Keratinocyte (primary cell): ENCODE measurements at regions not wholly inside any gene's neighbourhood (a gene's known extent, or its start where the extent isn't known, plus 50 kb on each side); places are given as distances from the start of the nearest gene placed in this dataset.

Experiments
- DNase-seq: peaks from one replicate; pipeline ENCODE4 v3.0.0-alpha.2; 2011; ENCODE audit warnings: low read depth, missing footprints, low spot score
- FAIRE-seq: peaks from 2 replicates; lab custom pipeline; 2011; peaks lifted over from hg19 to GRCh38; lab: Jason Lieb, UNC
- H2AFZ ChIP-seq: 2 replicates; pipeline ENCODE4 v1.6.0; 2012; ENCODE audit warnings: low read length, control low read depth, inconsistent platforms; ENCODE audit not compliant: control insufficient read depth
- H3K27ac ChIP-seq: 2 replicates; pipeline ENCODE4 v1.5.1; 2011; ENCODE audit warnings: low read length; ENCODE audit not compliant: control insufficient read depth, insufficient read depth
- H3K27me3 ChIP-seq: 3 replicates; pipeline ENCODE4 v1.6.0; 2011; ENCODE audit warnings: low read length; ENCODE audit not compliant: control insufficient read depth, insufficient read depth; ENCODE audit errors: extremely low read depth
- H3K36me3 ChIP-seq, 2 experiments: 2 replicates in 1 of 2; 3 replicates in 1 of 2; pipeline ENCODE4 v1.5.1; 2011; ENCODE audit warnings: low read length in 2 of 2, mild to moderate bottlenecking in 1 of 2; ENCODE audit not compliant: control insufficient read depth in 2 of 2, insufficient read depth in 2 of 2; ENCODE audit errors: extremely low read depth in 1 of 2
- H3K4me1 ChIP-seq: 3 replicates; pipeline ENCODE4 v1.5.1; 2011; ENCODE audit warnings: low read length; ENCODE audit not compliant: control insufficient read depth, insufficient read depth; ENCODE audit errors: extremely low read depth
- H3K4me2 ChIP-seq: 3 replicates; pipeline ENCODE4 v1.6.0; 2011; ENCODE audit warnings: low read depth, low read length; ENCODE audit not compliant: control insufficient read depth, insufficient read depth; ENCODE audit errors: extremely low read depth
- H3K4me3 ChIP-seq, 3 experiments: fragments of 200-600 bp in 1 of 3; sonication (generic) in 1 of 3; 2 replicates in 2 of 3; 3 replicates in 1 of 3; pipeline ENCODE4 v1.5.1; 2011 to 2016; ENCODE audit warnings: low read length in 3 of 3, mild to moderate bottlenecking in 3 of 3, control low read depth in 2 of 3, inconsistent platforms in 1 of 3, low read depth in 1 of 3, mixed read lengths in 1 of 3, mixed run types in 1 of 3, moderate library complexity in 1 of 3; ENCODE audit not compliant: control insufficient read depth in 2 of 3, insufficient read depth in 2 of 3; ENCODE audit errors: extremely low read depth in 1 of 3
- H3K79me2 ChIP-seq: 2 replicates; pipeline ENCODE4 v1.6.0; 2012; ENCODE audit warnings: low read length; ENCODE audit not compliant: control insufficient read depth, insufficient read depth
- H3K9ac ChIP-seq: 3 replicates; pipeline ENCODE4 v1.6.0; 2011; ENCODE audit warnings: low read length; ENCODE audit not compliant: control insufficient read depth, insufficient read depth; ENCODE audit errors: extremely low read depth
- H3K9me1 ChIP-seq: 3 replicates; pipeline ENCODE4 v1.6.0; 2011; ENCODE audit warnings: low read length; ENCODE audit not compliant: control insufficient read depth, insufficient read depth; ENCODE audit errors: extremely low read depth
- H3K9me3 ChIP-seq: 2 replicates; pipeline ENCODE4 v1.5.1; 2012; ENCODE audit warnings: low read depth, low read length; ENCODE audit not compliant: control insufficient read depth
- H4K20me1 ChIP-seq: 3 replicates; pipeline ENCODE4 v1.6.0; 2011; ENCODE audit warnings: low read length; ENCODE audit not compliant: control insufficient read depth, insufficient read depth; ENCODE audit errors: extremely low read depth
- CTCF ChIP-seq, 3 experiments: IDR thresholded peaks in 1 of 3; conservative IDR thresholded peaks in 1 of 3; optimal IDR thresholded peaks in 1 of 3; 2 replicates in 2 of 3; 3 replicates in 1 of 3; pipeline versions ENCODE3 to v1.5.1; 2011; ENCODE audit warnings: low read length in 3 of 3, mild to moderate bottlenecking in 3 of 3, moderate library complexity in 2 of 3, control low read depth in 1 of 3, inconsistent platforms in 1 of 3; ENCODE audit not compliant: insufficient read depth in 2 of 3; ENCODE audit errors: extremely low read depth in 1 of 3
- EZH2 ChIP-seq: IDR thresholded peaks from one replicate; pipeline ENCODE4 v1.6.1; 2012; ENCODE audit warnings: inconsistent platforms, mild to moderate bottlenecking, low read length, moderate library complexity
- dilution Hi-C: fragments of 300-500 bp; cut with MboI; formaldehyde crosslinking; loops from one replicate; pipeline ENCODE4 v1.7.0; 2020; ENCODE audit warnings: low sequenced_read_pairs; ENCODE audit not compliant: extremely low pct_ligation_motif_present

DNA sequence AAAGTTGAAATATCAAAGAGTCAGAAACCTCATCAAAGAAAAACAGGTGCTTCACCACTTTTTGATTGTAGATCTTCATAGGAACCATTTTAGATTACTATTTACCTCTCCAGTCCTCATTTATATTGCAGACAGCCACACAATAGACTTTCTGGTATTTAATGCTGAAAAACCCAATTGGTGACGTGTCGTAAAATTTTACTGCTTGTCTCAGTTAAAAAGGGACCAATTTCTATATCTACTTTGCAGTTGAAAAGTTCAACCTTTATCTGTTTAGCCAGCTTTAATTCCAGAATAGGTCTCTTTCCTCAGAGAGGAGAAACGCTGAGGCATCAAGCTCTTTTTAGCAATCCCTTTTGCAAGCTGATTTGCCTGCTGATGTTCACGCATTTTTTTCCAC lies 1722.4 kb downstream of the PLA2G4A start:
- Histone ChIP-seq H3K4me2 (no peak overlapping the region), H3K36me3 (no peaks in the 10 kb centered on the region), H3K4me1 (no peaks in the 10 kb centered on the region), H3K4me3 (no peak overlapping the region), H3K9ac (no peak overlapping the region), H2AFZ (no peak overlapping the region), H3K9me3 (no peaks in the 10 kb centered on the region), H3K79me2 (no peaks in the 10 kb centered on the region), H3K27me3 (no peaks in the 10 kb centered on the region), H3K27ac (no peak overlapping the region), H4K20me1 (no peaks in the 10 kb centered on the region), H3K9me1 (no peaks in the 10 kb centered on the region)
- TF ChIP-seq CTCF (optimal IDR thresholded peaks at IDR 0.05 in 1 of 3, IDR thresholded peaks at IDR 0.05 in 1 of 3, conservative IDR thresholded peaks at IDR 0.05 in 1 of 3; ENCODE audit: extremely low read depth in 1 of 3, insufficient read depth in 2 of 3, low read length in 3 of 3) (no peak), EZH2 (no peak)
- DNase-seq = no peak
- dilution Hi-C loops = no loop called here
- FAIRE-seq = no peak

- TF ChIP-seq CTCF (optimal IDR thresholded peaks at IDR 0.05 in 1 of 3, IDR thresholded peaks at IDR 0.05 in 1 of 3, conservative IDR thresholded peaks at IDR 0.05 in 1 of 3; ENCODE audit: extremely low read depth in 1 of 3, insufficient read depth in 2 of 3, low read length in 3 of 3) = no peak
- no peaks in the 10 kb centered on the region for H4K20me1 ChIP-seq
- no peak for FAIRE-seq
- H2AFZ ChIP-seq = no peak overlapping the region
- no peaks in the 10 kb centered on the region for H3K9me3 ChIP-seq
- H3K9ac ChIP-seq = no peak overlapping the region
- H3K9me1 ChIP-seq = no peaks in the 10 kb centered on the region
- H3K4me3 ChIP-seq = no peak overlapping the region
- DNase-seq = no peak
- H3K27ac ChIP-seq = no peak overlapping the region
- no peaks in the 10 kb centered on the region for H3K36me3 ChIP-seq
- no peaks in the 10 kb centered on the region for H3K4me1 ChIP-seq
- dilution Hi-C loops = no loop called here
- H3K4me2 ChIP-seq = no peak overlapping the region
- no peaks in the 10 kb centered on the region for H3K79me2 ChIP-seq
- no peaks in the 10 kb centered on the region for H3K27me3 ChIP-seq
Observed at GRCh38 chr1:188557053-188557452, 1728.3 kb downstream of the PLA2G4A start.
